ENCODE measurements at regions not wholly inside any gene's neighbourhood (a gene's known extent, or its start where the extent isn't known, plus 50 kb on each side); places are given as distances from the start of the nearest gene placed in this dataset.

- H3K36me3 Mint-ChIP-seq (ENCODE audit: low read depth): no peaks in the 10 kb centered on the region
- no peaks in the 10 kb centered on the region for H3K4me1 Mint-ChIP-seq
- peaks cover 8% of the 10 kb centered on the region for H3K9me3 Mint-ChIP-seq
- no peak overlapping the region for H3K4me3 Mint-ChIP-seq
- ATAC-seq: no peak
- no peak overlapping the region for H3K27ac Mint-ChIP-seq
- no peak for DNase-seq
- H3K27me3 Mint-ChIP-seq: no peaks in the 10 kb centered on the region
Observed at GRCh38 chr4:18840481-18840880, 818.9 kb upstream of the LCORL start.

GRCh38 chr4:18816228-18816895, 794.8 kb upstream of the LCORL start:
- H3K4me3 Mint-ChIP-seq: no peak overlapping the region
- H3K27me3 Mint-ChIP-seq: no peaks in the 10 kb centered on the region
- H3K27ac Mint-ChIP-seq: no peak overlapping the region
- DNase-seq (no peak), ATAC-seq (no peak)
- H3K4me1 Mint-ChIP-seq: no peaks in the 10 kb centered on the region
- peaks cover 4% of the 10 kb centered on the region for H3K9me3 Mint-ChIP-seq
- no peaks in the 10 kb centered on the region for H3K36me3 Mint-ChIP-seq (ENCODE audit: low read depth)

- Mint-ChIP-seq H3K27me3 (no peaks in the 10 kb centered on the region), H3K27ac (no peak overlapping the region), H3K4me1 (no peaks in the 10 kb centered on the region), H3K9me3 (peaks cover 4% of the 10 kb centered on the region), H3K36me3 (ENCODE audit: low read depth) (no peaks in the 10 kb centered on the region), H3K4me3 (no peak overlapping the region)
- DNase-seq: no peak
- ATAC-seq: no peak
Observed at GRCh38 chr4:18815779-18816173, 794.2 kb upstream of the LCORL start.

GRCh38 chr4:18815081-18815778, 793.7 kb upstream of the LCORL start:
- Mint-ChIP-seq H3K27ac (no peak overlapping the region), H3K4me1 (no peaks in the 10 kb centered on the region), H3K27me3 (no peaks in the 10 kb centered on the region), H3K36me3 (ENCODE audit: low read depth) (no peaks in the 10 kb centered on the region), H3K4me3 (no peak overlapping the region), H3K9me3 (peaks cover 4% of the 10 kb centered on the region)
- ATAC-seq: no peak
- DNase-seq: no peak

- H3K4me1 Mint-ChIP-seq: no peaks in the 10 kb centered on the region
- H3K4me3 Mint-ChIP-seq: no peak overlapping the region
- H3K27me3 Mint-ChIP-seq: no peaks in the 10 kb centered on the region
- H3K36me3 Mint-ChIP-seq (ENCODE audit: low read depth): no peaks in the 10 kb centered on the region
- no peak for ATAC-seq
- no peak for DNase-seq
- no peak overlapping the region for H3K27ac Mint-ChIP-seq
- H3K9me3 Mint-ChIP-seq: peaks cover 7% of the 10 kb centered on the region
Observed at GRCh38 chr4:18813771-18814170, 792.2 kb upstream of the LCORL start.

- Mint-ChIP-seq H3K9me3 (peaks cover 9% of the 10 kb centered on the region), H3K27ac (no peak overlapping the region), H3K36me3 (ENCODE audit: low read depth) (no peaks in the 10 kb centered on the region), H3K27me3 (no peaks in the 10 kb centered on the region), H3K4me3 (no peak overlapping the region), H3K4me1 (no peaks in the 10 kb centered on the region)
- ATAC-seq (no peak), DNase-seq (no peak)
Observed at GRCh38 chr4:18813055-18813454, 791.5 kb upstream of the LCORL start.

- Mint-ChIP-seq H3K4me3 (no peak overlapping the region), H3K27ac (no peak overlapping the region), H3K4me1 (no peaks in the 10 kb centered on the region), H3K27me3 (no peaks in the 10 kb centered on the region), H3K9me3 (peaks cover 2% of the 10 kb centered on the region), H3K36me3 (ENCODE audit: low read depth) (no peaks in the 10 kb centered on the region)
- ATAC-seq (no peak), DNase-seq (no peak)
Observed at GRCh38 chr4:18803781-18804180, 782.2 kb upstream of the LCORL start.

GRCh38 chr4:18798123-18798522, 776.6 kb upstream of the LCORL start:
- H3K27me3 Mint-ChIP-seq: no peaks in the 10 kb centered on the region
- no peak for DNase-seq
- H3K4me1 Mint-ChIP-seq: no peaks in the 10 kb centered on the region
- H3K27ac Mint-ChIP-seq: no peak overlapping the region
- no peaks in the 10 kb centered on the region for H3K36me3 Mint-ChIP-seq (ENCODE audit: low read depth)
- H3K4me3 Mint-ChIP-seq: no peak overlapping the region
- H3K9me3 Mint-ChIP-seq: no peaks in the 10 kb centered on the region
- no peak for ATAC-seq

GRCh38 chr4:18795794-18796193, 774.2 kb upstream of the LCORL start:
- no peaks in the 10 kb centered on the region for H3K27me3 Mint-ChIP-seq
- DNase-seq (no peak), ATAC-seq (no peak)
- no peaks in the 10 kb centered on the region for H3K4me1 Mint-ChIP-seq
- H3K9me3 Mint-ChIP-seq: no peaks in the 10 kb centered on the region
- H3K4me3 Mint-ChIP-seq: no peak overlapping the region
- H3K36me3 Mint-ChIP-seq (ENCODE audit: low read depth): no peaks in the 10 kb centered on the region
- H3K27ac Mint-ChIP-seq: no peak overlapping the region

- no peaks in the 10 kb centered on the region for H3K36me3 Mint-ChIP-seq (ENCODE audit: low read depth)
- peaks cover 8% of the 10 kb centered on the region for H3K9me3 Mint-ChIP-seq
- H3K4me3 Mint-ChIP-seq: no peak overlapping the region
- no peaks in the 10 kb centered on the region for H3K27me3 Mint-ChIP-seq
- H3K4me1 Mint-ChIP-seq: no peaks in the 10 kb centered on the region
- no peak overlapping the region for H3K27ac Mint-ChIP-seq
- ATAC-seq: no peak
- no peak for DNase-seq
Observed at GRCh38 chr4:18777190-18777930, 755.8 kb upstream of the LCORL start.

GRCh38 chr4:18767921-18768320, 746.4 kb upstream of the LCORL start:
- no peak overlapping the region for H3K27ac Mint-ChIP-seq
- no peaks in the 10 kb centered on the region for H3K4me1 Mint-ChIP-seq
- H3K27me3 Mint-ChIP-seq: no peaks in the 10 kb centered on the region
- H3K4me3 Mint-ChIP-seq: no peak overlapping the region
- H3K9me3 Mint-ChIP-seq: peaks cover 4% of the 10 kb centered on the region
- no peak for ATAC-seq
- DNase-seq: no peak
- H3K36me3 Mint-ChIP-seq (ENCODE audit: low read depth): no peaks in the 10 kb centered on the region

GRCh38 chr4:18756671-18757070, 735.1 kb upstream of the LCORL start:
- no peak for DNase-seq
- H3K27ac Mint-ChIP-seq: no peak overlapping the region
- no peaks in the 10 kb centered on the region for H3K4me1 Mint-ChIP-seq
- peaks cover 22% of the 10 kb centered on the region for H3K9me3 Mint-ChIP-seq
- H3K4me3 Mint-ChIP-seq: no peak overlapping the region
- no peaks in the 10 kb centered on the region for H3K27me3 Mint-ChIP-seq
- no peaks in the 10 kb centered on the region for H3K36me3 Mint-ChIP-seq (ENCODE audit: low read depth)
- ATAC-seq: no peak

- DNase-seq (no peak), ATAC-seq (no peak)
- peaks cover 21% of the 10 kb centered on the region for H3K9me3 Mint-ChIP-seq
- H3K4me3 Mint-ChIP-seq: no peak overlapping the region
- no peaks in the 10 kb centered on the region for H3K36me3 Mint-ChIP-seq (ENCODE audit: low read depth)
- no peaks in the 10 kb centered on the region for H3K4me1 Mint-ChIP-seq
- no peaks in the 10 kb centered on the region for H3K27me3 Mint-ChIP-seq
- no peak overlapping the region for H3K27ac Mint-ChIP-seq
Observed at GRCh38 chr4:18754180-18754579, 732.6 kb upstream of the LCORL start.

GRCh38 chr4:18751083-18751482, 729.5 kb upstream of the LCORL start:
- Mint-ChIP-seq H3K36me3 (ENCODE audit: low read depth) (no peaks in the 10 kb centered on the region), H3K9me3 (peaks cover 4% of the 10 kb centered on the region), H3K4me1 (no peaks in the 10 kb centered on the region), H3K27me3 (no peaks in the 10 kb centered on the region), H3K27ac (no peak overlapping the region), H3K4me3 (no peak overlapping the region)
- ATAC-seq: no peak
- DNase-seq: no peak

- Mint-ChIP-seq H3K27ac (no peak overlapping the region), H3K36me3 (ENCODE audit: low read depth) (no peaks in the 10 kb centered on the region), H3K4me1 (no peaks in the 10 kb centered on the region), H3K4me3 (no peak overlapping the region), H3K9me3 (no peaks in the 10 kb centered on the region), H3K27me3 (no peaks in the 10 kb centered on the region)
- no peak for DNase-seq
- no peak for ATAC-seq
Observed at GRCh38 chr4:18749391-18749790, 727.8 kb upstream of the LCORL start.

All from activated naive CD8-positive, alpha-beta T cell treated with anti-CD3 and anti-CD28 coated beads, Interleukin-2, amount 50 U/mL, for 24 hours (primary cell).